ENCODE measurements at regions not wholly inside any gene's neighbourhood (a gene's known extent, or its start where the extent isn't known, plus 50 kb on each side); places are given as distances from the start of the nearest gene placed in this dataset.

DNA sequence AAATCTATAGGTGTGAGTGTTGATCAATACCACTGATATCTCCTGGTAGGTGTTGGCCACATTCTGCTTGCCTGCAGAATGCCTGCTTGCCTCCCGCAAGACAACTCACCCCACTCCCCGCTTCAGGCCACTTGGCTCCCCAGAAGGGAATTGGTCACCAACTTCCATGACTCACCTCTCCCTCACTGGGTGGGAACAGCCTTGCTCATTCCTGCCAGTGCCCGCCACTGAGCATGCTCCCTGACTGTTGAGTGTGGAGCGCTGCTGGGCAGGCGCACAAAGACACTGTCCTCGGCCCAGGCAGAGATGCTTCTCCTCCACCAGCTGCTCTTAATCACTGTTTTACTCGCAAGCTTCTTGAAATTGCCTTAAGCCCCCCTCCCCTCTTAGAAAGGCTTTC lies 57.3 kb upstream of the PPP2R3A start:
- intact Hi-C loops (cut with DNase I; ENCODE audit: low total_unique reads) = loop anchor here (10.0 kb wide), 1 partner anchor 137 kb away; no protein-coding TSS in a partner anchor
- no peaks in the 10 kb centered on the region for H3K36me3 ChIP-seq (ENCODE audit: low read depth, missing control alignments)
- no peak overlapping the region for H3K4me3 ChIP-seq
- no peaks in the 10 kb centered on the region for H3K9me3 ChIP-seq
- no peak overlapping the region for H3K27ac ChIP-seq
- no peak for DNase-seq
- H3K27me3 ChIP-seq = no peaks in the 10 kb centered on the region
- TF ChIP-seq, protein P1, sequence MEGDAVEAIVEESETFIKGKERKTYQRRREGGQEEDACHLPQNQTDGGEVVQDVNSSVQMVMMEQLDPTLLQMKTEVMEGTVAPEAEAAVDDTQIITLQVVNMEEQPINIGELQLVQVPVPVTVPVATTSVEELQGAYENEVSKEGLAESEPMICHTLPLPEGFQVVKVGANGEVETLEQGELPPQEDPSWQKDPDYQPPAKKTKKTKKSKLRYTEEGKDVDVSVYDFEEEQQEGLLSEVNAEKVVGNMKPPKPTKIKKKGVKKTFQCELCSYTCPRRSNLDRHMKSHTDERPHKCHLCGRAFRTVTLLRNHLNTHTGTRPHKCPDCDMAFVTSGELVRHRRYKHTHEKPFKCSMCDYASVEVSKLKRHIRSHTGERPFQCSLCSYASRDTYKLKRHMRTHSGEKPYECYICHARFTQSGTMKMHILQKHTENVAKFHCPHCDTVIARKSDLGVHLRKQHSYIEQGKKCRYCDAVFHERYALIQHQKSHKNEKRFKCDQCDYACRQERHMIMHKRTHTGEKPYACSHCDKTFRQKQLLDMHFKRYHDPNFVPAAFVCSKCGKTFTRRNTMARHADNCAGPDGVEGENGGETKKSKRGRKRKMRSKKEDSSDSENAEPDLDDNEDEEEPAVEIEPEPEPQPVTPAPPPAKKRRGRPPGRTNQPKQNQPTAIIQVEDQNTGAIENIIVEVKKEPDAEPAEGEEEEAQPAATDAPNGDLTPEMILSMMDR (IDR thresholded peaks at IDR 0.05) = no peak
- no peak for TF ChIP-seq POLR2A (IDR thresholded peaks at IDR 0.05)
- no peaks in the 10 kb centered on the region for H3K4me1 ChIP-seq
- 95 to 100% methylated on average over 6 to 7 of the region's 7 CpGs for WGBS, 2 donors

DNA sequence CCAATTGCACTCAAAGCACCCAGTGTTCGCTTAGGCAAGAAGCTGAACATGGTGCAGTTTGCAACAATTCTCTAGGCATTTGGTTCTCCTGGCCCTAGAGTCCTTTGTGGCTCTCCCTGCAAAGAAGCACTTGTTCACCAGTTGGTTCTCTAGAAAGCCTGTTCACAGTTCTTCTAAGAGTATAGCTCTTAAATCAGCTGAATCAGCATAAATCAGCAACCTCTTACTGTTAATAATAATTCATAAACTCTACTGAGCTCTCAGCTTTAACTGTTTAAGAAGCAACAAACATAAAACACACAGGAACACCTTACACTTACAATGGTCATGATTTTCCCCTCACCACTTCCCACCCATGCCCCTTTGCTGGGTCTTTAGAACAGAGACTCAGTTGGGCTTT lies 56.8 kb upstream of the PPP2R3A start:
- no peaks in the 10 kb centered on the region for H3K9me3 ChIP-seq
- H3K4me3 ChIP-seq = no peak overlapping the region
- TF ChIP-seq, protein P1 (IDR thresholded peaks at IDR 0.05) = no peak
- TF ChIP-seq POLR2A (IDR thresholded peaks at IDR 0.05) = no peak
- WGBS, 2 donors = 89 to 100% methylated on average over 1 of the region's 1 CpG
- H3K4me1 ChIP-seq = no peaks in the 10 kb centered on the region
- intact Hi-C loops (cut with DNase I; ENCODE audit: low total_unique reads) = loop anchor here (10.0 kb wide), 1 partner anchor 136 kb away; no protein-coding TSS in a partner anchor
- no peak for DNase-seq
- H3K27ac ChIP-seq = no peak overlapping the region
- H3K27me3 ChIP-seq = no peaks in the 10 kb centered on the region
- no peaks in the 10 kb centered on the region for H3K36me3 ChIP-seq (ENCODE audit: low read depth, missing control alignments)

DNA sequence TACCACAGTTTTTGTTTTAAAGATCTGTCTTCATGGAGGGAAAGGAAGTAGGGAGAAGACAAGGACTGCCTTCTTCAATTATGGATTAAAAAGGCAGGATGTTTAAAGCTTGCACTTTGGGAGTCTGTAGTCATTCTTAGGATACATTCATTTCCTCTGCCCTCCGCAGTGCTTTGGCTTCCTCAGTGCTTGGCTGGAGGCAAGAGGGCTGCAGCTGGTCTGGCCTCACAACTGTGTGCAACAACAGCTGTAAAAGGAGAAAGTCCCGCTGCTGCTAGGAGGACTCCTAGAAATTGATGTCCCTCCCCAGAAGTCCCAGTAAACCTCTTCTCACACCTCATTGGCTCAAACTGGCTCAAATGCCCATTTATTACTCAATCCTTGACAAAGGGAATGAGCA lies 54.4 kb upstream of the PPP2R3A start:
- TF ChIP-seq POLR2A (IDR thresholded peaks at IDR 0.05) = no peak
- TF ChIP-seq, protein P1 (IDR thresholded peaks at IDR 0.05) = no peak
- 23 to 43% methylated on average over 2 of the region's 2 CpGs for WGBS, 2 donors

DNA sequence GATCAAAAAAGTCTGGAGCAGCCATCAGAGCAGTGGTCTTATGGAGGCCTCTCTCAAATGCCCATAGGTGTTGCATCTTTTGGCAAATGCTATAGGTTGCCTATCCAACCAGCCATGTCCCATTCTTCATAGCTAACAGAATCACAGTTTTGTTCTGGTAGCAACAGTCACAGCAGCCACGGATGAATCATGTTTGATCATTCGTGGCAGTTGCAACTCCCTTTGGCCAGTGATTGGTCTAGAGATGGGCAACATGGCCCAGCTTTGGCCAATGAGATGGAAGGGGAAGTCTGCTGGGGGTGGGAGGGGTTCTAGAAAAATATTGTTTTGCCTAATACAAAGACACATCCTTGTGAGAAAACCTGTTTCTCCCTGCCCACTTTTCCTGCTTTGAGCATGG lies 50.3 kb upstream of the PPP2R3A start:
- TF ChIP-seq, protein P1 (IDR thresholded peaks at IDR 0.05) = no peak
- no peak for TF ChIP-seq POLR2A (IDR thresholded peaks at IDR 0.05)
- no peak overlapping the region for H3K4me3 ChIP-seq
- H3K4me1 ChIP-seq = no peaks in the 10 kb centered on the region
- no peak overlapping the region for H3K27ac ChIP-seq
- WGBS, 2 donors = 73 to 79% methylated on average over 2 of the region's 2 CpGs
- H3K36me3 ChIP-seq (ENCODE audit: low read depth, missing control alignments) = no peaks in the 10 kb centered on the region
- H3K9me3 ChIP-seq = no peaks in the 10 kb centered on the region
- intact Hi-C loops (cut with DNase I; ENCODE audit: low total_unique reads) = no loop called here
- no peaks in the 10 kb centered on the region for H3K27me3 ChIP-seq
- DNase-seq = no peak

More for the DNA sequence above, 54.4 kb upstream of the PPP2R3A start:
- Histone ChIP-seq H3K27me3 (no peaks in the 10 kb centered on the region), H3K4me3 (no peak overlapping the region), H3K27ac (no peak overlapping the region), H3K36me3 (ENCODE audit: low read depth, missing control alignments) (no peaks in the 10 kb centered on the region), H3K9me3 (no peaks in the 10 kb centered on the region), H3K4me1 (no peaks in the 10 kb centered on the region)
- intact Hi-C loops (cut with DNase I; ENCODE audit: low total_unique reads) = no loop called here
- DNase-seq = no peak
